ENCODE measurements at regions not wholly inside any gene's neighbourhood (a gene's known extent, or its start where the extent isn't known, plus 50 kb on each side); places are given as distances from the start of the nearest gene placed in this dataset.

GRCh38 chr20:58162986-58163385 lies 65.5 kb downstream of the ANKRD60 start:
- in situ Hi-C loops (cut with HindIII; ENCODE audit: low sequenced_read_pairs): no loop called here
- no peak for DNase-seq (ENCODE audit: low read depth)
- H3K4me3 ChIP-seq (ENCODE audit: low read depth, low read length): no peak overlapping the region
- no peak for TF ChIP-seq CTCF (IDR thresholded peaks at IDR 0.05; ENCODE audit: low read depth, low read length, missing control alignments)

- no peak for TF ChIP-seq CTCF (IDR thresholded peaks at IDR 0.05; ENCODE audit: low read depth, low read length, missing control alignments)
- no peak for DNase-seq (ENCODE audit: low read depth)
- in situ Hi-C loops (cut with HindIII; ENCODE audit: low sequenced_read_pairs): no loop called here
- no peak overlapping the region for H3K4me3 ChIP-seq (ENCODE audit: low read depth, low read length)
Measured at GRCh38 chr20:58161192-58161591, 67.3 kb downstream of the ANKRD60 start.

- no peak for TF ChIP-seq CTCF (IDR thresholded peaks at IDR 0.05; ENCODE audit: low read depth, low read length, missing control alignments)
- H3K4me3 ChIP-seq (ENCODE audit: low read depth, low read length): no peak overlapping the region
- peak; percentile 18 for DNase-seq (ENCODE audit: low read depth)
- in situ Hi-C loops (cut with HindIII; ENCODE audit: low sequenced_read_pairs): no loop called here
Measured at GRCh38 chr20:58160451-58161061, 67.9 kb downstream of the ANKRD60 start.

- no peak for TF ChIP-seq CTCF (IDR thresholded peaks at IDR 0.05; ENCODE audit: low read depth, low read length, missing control alignments)
- H3K4me3 ChIP-seq (ENCODE audit: low read depth, low read length): no peak overlapping the region
- DNase-seq (ENCODE audit: low read depth): no peak
- in situ Hi-C loops (cut with HindIII; ENCODE audit: low sequenced_read_pairs): no loop called here
Measured at GRCh38 chr20:58155148-58155925, 73.1 kb downstream of the ANKRD60 start.

- no peak for TF ChIP-seq CTCF (IDR thresholded peaks at IDR 0.05; ENCODE audit: low read depth, low read length, missing control alignments)
- no peak for DNase-seq (ENCODE audit: low read depth)
- no peak overlapping the region for H3K4me3 ChIP-seq (ENCODE audit: low read depth, low read length)
- in situ Hi-C loops (cut with HindIII; ENCODE audit: low sequenced_read_pairs): no loop called here
Measured at GRCh38 chr20:58154113-58154512, 74.3 kb downstream of the ANKRD60 start.

GRCh38 chr20:58153121-58153520 lies 75.3 kb downstream of the ANKRD60 start:
- DNase-seq (ENCODE audit: low read depth): no peak
- H3K4me3 ChIP-seq (ENCODE audit: low read depth, low read length): no peak overlapping the region
- no peak for TF ChIP-seq CTCF (IDR thresholded peaks at IDR 0.05; ENCODE audit: low read depth, low read length, missing control alignments)
- in situ Hi-C loops (cut with HindIII; ENCODE audit: low sequenced_read_pairs): no loop called here

All from astrocyte of the cerebellum (primary cell).